K562 (cell line): ENCODE measurements at regions not wholly inside any gene's neighbourhood (a gene's known extent, or its start where the extent isn't known, plus 50 kb on each side); places are given as distances from the start of the nearest gene placed in this dataset.

Source experiments
- ASH1L ChIP-seq: fragments of 450-650 bp; IDR thresholded peaks from 2 replicates; pipeline ENCODE4 v1.6.1; 2018; ENCODE audit warnings: borderline replicate concordance, mild to moderate bottlenecking, low read depth; ENCODE audit not compliant: partially characterized antibody
- BHLHE40 ChIP-seq: IDR thresholded peaks from 2 replicates; pipeline ENCODE4 v1.6.1; 2011; ENCODE audit warnings: low read length, improper control_type of control experiment
- BRF1 ChIP-seq: IDR thresholded peaks from 3 replicates; pipeline ENCODE4 v1.6.1; 2011; ENCODE audit warnings: borderline replicate concordance, mild to moderate bottlenecking; ENCODE audit not compliant: insufficient read length; ENCODE audit errors: extremely low read depth
- CC2D1A ChIP-seq: fragments of 450-650 bp; IDR thresholded peaks from 2 replicates; pipeline ENCODE4 v1.6.1; 2017; ENCODE audit warnings: mild to moderate bottlenecking
- ESRRA ChIP-seq: fragments of 450-650 bp; IDR thresholded peaks from 2 replicates; pipeline ENCODE4 v1.6.1; 2014; ENCODE audit warnings: low read depth, mild to moderate bottlenecking, moderate library complexity, borderline replicate concordance
- GATAD2B ChIP-seq: fragments of 450-650 bp; IDR thresholded peaks from 2 replicates; pipeline ENCODE4 v1.6.1; 2017; ENCODE audit warnings: mild to moderate bottlenecking, borderline replicate concordance
- HDAC1 ChIP-seq, 2 experiments: fragments of 450-650 bp; IDR thresholded peaks; 2 replicates each; pipeline ENCODE4 v1.6.1; 2016 to 2017; ENCODE audit warnings: inconsistent platforms in 1 of 2, mild to moderate bottlenecking in 1 of 2, moderate library complexity in 1 of 2
- HDAC3 ChIP-seq: fragments of 450-650 bp; IDR thresholded peaks from 2 replicates; pipeline ENCODE4 v1.6.1; 2018; ENCODE audit warnings: borderline replicate concordance, mild to moderate bottlenecking, moderate library complexity; ENCODE audit not compliant: partially characterized antibody
- KHSRP ChIP-seq: fragments of 450-650 bp; IDR thresholded peaks from 2 replicates; pipeline ENCODE4 v1.6.1; 2017
- KLF13 ChIP-seq: fragments of 450-650 bp; IDR thresholded peaks from 2 replicates; pipeline ENCODE4 v1.6.1; 2016; ENCODE audit warnings: missing genetic modification characterization, low read depth, mild to moderate bottlenecking, missing compliant biosample characterization, moderate library complexity, borderline replicate concordance
- POLR2AphosphoS2 ChIP-seq: IDR thresholded peaks from 2 replicates; pipeline ENCODE4 v1.6.1; 2012; ENCODE audit warnings: low read length, improper control_type of control experiment
- TBL1XR1 ChIP-seq, 2 experiments: IDR thresholded peaks; 2 replicates each; pipeline ENCODE4 v1.6.1; 2012; ENCODE audit warnings: improper control_type of control experiment in 2 of 2, low read length in 2 of 2, mild to moderate bottlenecking in 1 of 2
- TCF3 ChIP-seq: sonication (generic); formaldehyde crosslinking; IDR thresholded peaks from 2 replicates; pipeline ENCODE4 v1.4.0; 2020; ENCODE audit warnings: mild to moderate bottlenecking, missing genetic modification reagents
- ZEB2 ChIP-seq: fragments of 450-650 bp; IDR thresholded peaks from 2 replicates; pipeline ENCODE4 v1.6.1; 2016
- ZNF212 ChIP-seq: fragments of 450-650 bp; formaldehyde crosslinking; IDR thresholded peaks from 2 replicates; pipeline ENCODE4 v1.4.0; 2020; ENCODE audit warnings: mild to moderate bottlenecking
- ZNF347 ChIP-seq: fragments of 450-650 bp; formaldehyde crosslinking; IDR thresholded peaks from 2 replicates; pipeline ENCODE4 v1.4.0; 2020; ENCODE audit warnings: low read depth, mild to moderate bottlenecking, moderate library complexity
- TF ChIP-seq, protein P1 (sequence below), 2 experiments: IDR thresholded peaks; 2 replicates each; pipeline ENCODE4 v1.6.1; 2011; ENCODE audit warnings: borderline replicate concordance in 1 of 2, control low read depth in 1 of 2, low read depth in 1 of 2, low read length in 1 of 2, mild to moderate bottlenecking in 1 of 2, mixed read lengths in 1 of 2, moderate library complexity in 1 of 2; ENCODE audit not compliant: insufficient read depth in 1 of 2, insufficient read length in 1 of 2, poor library complexity in 1 of 2, severe bottlenecking in 1 of 2; ENCODE audit errors: extremely low read depth in 1 of 2
- TF ChIP-seq, protein P2 (sequence below): fragments of 450-650 bp; IDR thresholded peaks from one replicate; pipeline ENCODE4 v1.6.1; 2018; ENCODE audit warnings: mild to moderate bottlenecking, moderate library complexity; ENCODE audit not compliant: partially characterized antibody
- TF ChIP-seq, protein P3 (sequence below), 2 experiments: fragments of 200-800 bp in 1 of 2; sonication (Bioruptor generic) in 1 of 2; sonication (generic) in 1 of 2; formaldehyde crosslinking in 1 of 2; IDR thresholded peaks in 1 of 2; conservative IDR thresholded peaks in 1 of 2; 2 replicates each; pipeline versions ENCODE4 v1.5.0 to v1.6.1; 2016 to 2020; ENCODE audit warnings: missing compliant biosample characterization in 1 of 2, missing genetic modification characterization in 1 of 2, missing genetic modification reagents in 1 of 2
- TF ChIP-seq, protein P4 (sequence below): fragments of 450-650 bp; formaldehyde crosslinking; IDR thresholded peaks from 2 replicates; pipeline ENCODE4 v1.4.0; 2020; ENCODE audit warnings: mild to moderate bottlenecking, moderate library complexity
- TF ChIP-seq, protein P5 (sequence below): sonication (generic); formaldehyde crosslinking; IDR thresholded peaks from 2 replicates; pipeline ENCODE4 v1.8.1; 2023; ENCODE audit warnings: mild to moderate bottlenecking, missing genetic modification reagents

DNA sequence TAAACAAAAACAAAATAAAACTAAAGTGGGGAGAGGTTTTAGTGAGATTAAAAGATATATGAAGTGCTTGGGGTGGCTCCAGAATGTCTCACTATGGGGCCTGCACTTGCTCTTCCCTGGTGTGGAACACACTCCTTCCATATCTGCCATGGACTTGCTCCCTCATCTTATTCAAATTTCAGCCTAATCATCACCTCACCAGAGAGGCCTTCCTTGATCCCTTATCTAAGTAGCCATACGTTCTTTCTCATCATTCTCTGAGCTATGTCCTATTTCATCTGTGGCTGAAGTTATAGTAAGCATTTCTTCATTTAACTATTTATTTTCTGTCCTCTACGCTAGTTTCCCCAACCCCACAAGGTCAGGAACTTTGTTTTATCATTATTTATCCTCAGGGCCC is 511.7 kb downstream of the NTRK3 start (continued):
- TF ChIP-seq, protein P1, sequence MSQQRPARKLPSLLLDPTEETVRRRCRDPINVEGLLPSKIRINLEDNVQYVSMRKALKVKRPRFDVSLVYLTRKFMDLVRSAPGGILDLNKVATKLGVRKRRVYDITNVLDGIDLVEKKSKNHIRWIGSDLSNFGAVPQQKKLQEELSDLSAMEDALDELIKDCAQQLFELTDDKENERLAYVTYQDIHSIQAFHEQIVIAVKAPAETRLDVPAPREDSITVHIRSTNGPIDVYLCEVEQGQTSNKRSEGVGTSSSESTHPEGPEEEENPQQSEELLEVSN (IDR thresholded peaks at IDR 0.05; ENCODE audit: borderline replicate concordance in 1 of 2, extremely low read depth in 1 of 2, insufficient read depth in 1 of 2, insufficient read length in 1 of 2, low read depth in 1 of 2, low read length in 1 of 2, poor library complexity in 1 of 2, severe bottlenecking in 1 of 2): no peak
- TF ChIP-seq BHLHE40 (no peak), HDAC3 (peak; percentile 18), ZNF212 (CRISPR knock-in tag) (no peak), ESRRA (no peak), HDAC1 (IDR thresholded peaks at IDR 0.05) (peak in 1 of 2 experiments; percentile 36; a peak in 1 of 4 replicates), KLF13 (no peak), POLR2AphosphoS2 (no peak), ZNF347 (no peak), CC2D1A (0 out of 2 replicates have a peak, but pooled peaks have one; percentile 21), GATAD2B (no peak), TBL1XR1 (IDR thresholded peaks at IDR 0.05; ENCODE audit: low read length in 2 of 2) (no peak), BRF1 (no peak), TCF3 (peak; percentile 84), ASH1L (no peak), KHSRP (no peak), ZEB2 (peak; percentile 60; the same call in 1 of the 2 replicates)
- TF ChIP-seq, protein P2, sequence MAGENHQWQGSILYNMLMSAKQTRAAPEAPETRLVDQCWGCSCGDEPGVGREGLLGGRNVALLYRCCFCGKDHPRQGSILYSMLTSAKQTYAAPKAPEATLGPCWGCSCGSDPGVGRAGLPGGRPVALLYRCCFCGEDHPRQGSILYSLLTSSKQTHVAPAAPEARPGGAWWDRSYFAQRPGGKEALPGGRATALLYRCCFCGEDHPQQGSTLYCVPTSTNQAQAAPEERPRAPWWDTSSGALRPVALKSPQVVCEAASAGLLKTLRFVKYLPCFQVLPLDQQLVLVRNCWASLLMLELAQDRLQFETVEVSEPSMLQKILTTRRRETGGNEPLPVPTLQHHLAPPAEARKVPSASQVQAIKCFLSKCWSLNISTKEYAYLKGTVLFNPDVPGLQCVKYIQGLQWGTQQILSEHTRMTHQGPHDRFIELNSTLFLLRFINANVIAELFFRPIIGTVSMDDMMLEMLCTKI: no peak
- TF ChIP-seq, protein P3, sequence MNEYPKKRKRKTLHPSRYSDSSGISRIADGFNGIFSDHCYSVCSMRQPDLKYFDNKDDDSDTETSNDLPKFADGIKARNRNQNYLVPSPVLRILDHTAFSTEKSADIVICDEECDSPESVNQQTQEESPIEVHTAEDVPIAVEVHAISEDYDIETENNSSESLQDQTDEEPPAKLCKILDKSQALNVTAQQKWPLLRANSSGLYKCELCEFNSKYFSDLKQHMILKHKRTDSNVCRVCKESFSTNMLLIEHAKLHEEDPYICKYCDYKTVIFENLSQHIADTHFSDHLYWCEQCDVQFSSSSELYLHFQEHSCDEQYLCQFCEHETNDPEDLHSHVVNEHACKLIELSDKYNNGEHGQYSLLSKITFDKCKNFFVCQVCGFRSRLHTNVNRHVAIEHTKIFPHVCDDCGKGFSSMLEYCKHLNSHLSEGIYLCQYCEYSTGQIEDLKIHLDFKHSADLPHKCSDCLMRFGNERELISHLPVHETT (CRISPR knock-in tag; conservative IDR thresholded peaks at IDR 0.05 in 1 of 2, IDR thresholded peaks at IDR 0.05 in 1 of 2): no peak
- TF ChIP-seq, protein P4, sequence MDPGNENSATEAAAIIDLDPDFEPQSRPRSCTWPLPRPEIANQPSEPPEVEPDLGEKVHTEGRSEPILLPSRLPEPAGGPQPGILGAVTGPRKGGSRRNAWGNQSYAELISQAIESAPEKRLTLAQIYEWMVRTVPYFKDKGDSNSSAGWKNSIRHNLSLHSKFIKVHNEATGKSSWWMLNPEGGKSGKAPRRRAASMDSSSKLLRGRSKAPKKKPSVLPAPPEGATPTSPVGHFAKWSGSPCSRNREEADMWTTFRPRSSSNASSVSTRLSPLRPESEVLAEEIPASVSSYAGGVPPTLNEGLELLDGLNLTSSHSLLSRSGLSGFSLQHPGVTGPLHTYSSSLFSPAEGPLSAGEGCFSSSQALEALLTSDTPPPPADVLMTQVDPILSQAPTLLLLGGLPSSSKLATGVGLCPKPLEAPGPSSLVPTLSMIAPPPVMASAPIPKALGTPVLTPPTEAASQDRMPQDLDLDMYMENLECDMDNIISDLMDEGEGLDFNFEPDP: no peak
- TF ChIP-seq, protein P5, sequence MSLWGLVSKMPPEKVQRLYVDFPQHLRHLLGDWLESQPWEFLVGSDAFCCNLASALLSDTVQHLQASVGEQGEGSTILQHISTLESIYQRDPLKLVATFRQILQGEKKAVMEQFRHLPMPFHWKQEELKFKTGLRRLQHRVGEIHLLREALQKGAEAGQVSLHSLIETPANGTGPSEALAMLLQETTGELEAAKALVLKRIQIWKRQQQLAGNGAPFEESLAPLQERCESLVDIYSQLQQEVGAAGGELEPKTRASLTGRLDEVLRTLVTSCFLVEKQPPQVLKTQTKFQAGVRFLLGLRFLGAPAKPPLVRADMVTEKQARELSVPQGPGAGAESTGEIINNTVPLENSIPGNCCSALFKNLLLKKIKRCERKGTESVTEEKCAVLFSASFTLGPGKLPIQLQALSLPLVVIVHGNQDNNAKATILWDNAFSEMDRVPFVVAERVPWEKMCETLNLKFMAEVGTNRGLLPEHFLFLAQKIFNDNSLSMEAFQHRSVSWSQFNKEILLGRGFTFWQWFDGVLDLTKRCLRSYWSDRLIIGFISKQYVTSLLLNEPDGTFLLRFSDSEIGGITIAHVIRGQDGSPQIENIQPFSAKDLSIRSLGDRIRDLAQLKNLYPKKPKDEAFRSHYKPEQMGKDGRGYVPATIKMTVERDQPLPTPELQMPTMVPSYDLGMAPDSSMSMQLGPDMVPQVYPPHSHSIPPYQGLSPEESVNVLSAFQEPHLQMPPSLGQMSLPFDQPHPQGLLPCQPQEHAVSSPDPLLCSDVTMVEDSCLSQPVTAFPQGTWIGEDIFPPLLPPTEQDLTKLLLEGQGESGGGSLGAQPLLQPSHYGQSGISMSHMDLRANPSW: no peak
